ENCODE measurements at regions not wholly inside any gene's neighbourhood (a gene's known extent, or its start where the extent isn't known, plus 50 kb on each side); places are given as distances from the start of the nearest gene placed in this dataset.

GRCh38 chr2:36255863-36256262 is 99.7 kb upstream of the CRIM1 start:
- in situ Hi-C loops (cut with MboI): no loop called here
- CTCF ChIA-PET: no interaction called here

GRCh38 chr2:36253086-36253485 is 102.5 kb upstream of the CRIM1 start:
- H3K9me3 ChIP-seq (replicated peaks; ENCODE audit: control insufficient read depth, insufficient read depth, low read length): no peaks in the 10 kb centered on the region; the same call in 2 of the 3 replicates
- no peak for ATAC-seq
- H4K20me1 ChIP-seq (ENCODE audit: control insufficient read depth, insufficient read depth): no peaks in the 10 kb centered on the region
- no TSS peak for BruUV-seq (replicated peaks)
- in situ Hi-C loops (cut with MboI): no loop called here
- no peak for FAIRE-seq
- H3K36me3 ChIP-seq (ENCODE audit: control insufficient read depth in 2 of 2, insufficient read depth in 2 of 2, low read length in 1 of 2): no peaks in the 10 kb centered on the region
- RAD21 ChIA-PET (ENCODE audit: unreplicated experiment): no interaction called here
- H3K4me3 ChIP-seq: no peak overlapping the region
- no peak overlapping the region for H3K27ac ChIP-seq (ENCODE audit: control insufficient read depth, insufficient read depth)
- CTCF ChIA-PET: no interaction called here
- POLR2A ChIA-PET: interaction anchor here (1.1 kb wide), 1 partner anchor 63 kb away, joined by 3 read pairs; no protein-coding TSS in a partner anchor
- no peaks in the 10 kb centered on the region for H3K79me2 ChIP-seq (ENCODE audit: control insufficient read depth, insufficient read depth, low read length)
- SMC1A ChIA-PET (ENCODE audit: uncharacterized antibody, unreplicated experiment): interaction anchor here (1.2 to 1.6 kb wide), 2 partner anchors 13 to 18 kb away, joined by 3 read pairs; no protein-coding TSS in a partner anchor
- no peak overlapping the region for H2AFZ ChIP-seq (ENCODE audit: control insufficient read depth, low read depth, low read length)
- no peak overlapping the region for H3K9ac ChIP-seq (ENCODE audit: control insufficient read depth, insufficient read depth, low read length)
- 0 out of 4 replicates have a peak, but pooled peaks cover 0 to 2% of the 10 kb centered on the region in 2 experiments for H3K27me3 ChIP-seq (replicated peaks in 1 of 2; ENCODE audit: control insufficient read depth in 2 of 2, insufficient read depth in 2 of 2, low read length in 1 of 2)
- intact Hi-C loops (cut with micrococcal nuclease; ENCODE audit: unreplicated experiment): no loop called here
- no peak for TF ChIP-seq KAT2A (conservative IDR thresholded peaks at IDR 0.05; ENCODE audit: control insufficient read depth, low read depth, low read length)
- no peak for TF ChIP-seq POU2F2 (IDR thresholded peaks at IDR 0.05; ENCODE audit: borderline replicate concordance, low read depth, low read length)
- TF ChIP-seq IRF4 (IDR thresholded peaks at IDR 0.05; ENCODE audit: low read depth, low read length): no peak
- TF ChIP-seq, protein P1, sequence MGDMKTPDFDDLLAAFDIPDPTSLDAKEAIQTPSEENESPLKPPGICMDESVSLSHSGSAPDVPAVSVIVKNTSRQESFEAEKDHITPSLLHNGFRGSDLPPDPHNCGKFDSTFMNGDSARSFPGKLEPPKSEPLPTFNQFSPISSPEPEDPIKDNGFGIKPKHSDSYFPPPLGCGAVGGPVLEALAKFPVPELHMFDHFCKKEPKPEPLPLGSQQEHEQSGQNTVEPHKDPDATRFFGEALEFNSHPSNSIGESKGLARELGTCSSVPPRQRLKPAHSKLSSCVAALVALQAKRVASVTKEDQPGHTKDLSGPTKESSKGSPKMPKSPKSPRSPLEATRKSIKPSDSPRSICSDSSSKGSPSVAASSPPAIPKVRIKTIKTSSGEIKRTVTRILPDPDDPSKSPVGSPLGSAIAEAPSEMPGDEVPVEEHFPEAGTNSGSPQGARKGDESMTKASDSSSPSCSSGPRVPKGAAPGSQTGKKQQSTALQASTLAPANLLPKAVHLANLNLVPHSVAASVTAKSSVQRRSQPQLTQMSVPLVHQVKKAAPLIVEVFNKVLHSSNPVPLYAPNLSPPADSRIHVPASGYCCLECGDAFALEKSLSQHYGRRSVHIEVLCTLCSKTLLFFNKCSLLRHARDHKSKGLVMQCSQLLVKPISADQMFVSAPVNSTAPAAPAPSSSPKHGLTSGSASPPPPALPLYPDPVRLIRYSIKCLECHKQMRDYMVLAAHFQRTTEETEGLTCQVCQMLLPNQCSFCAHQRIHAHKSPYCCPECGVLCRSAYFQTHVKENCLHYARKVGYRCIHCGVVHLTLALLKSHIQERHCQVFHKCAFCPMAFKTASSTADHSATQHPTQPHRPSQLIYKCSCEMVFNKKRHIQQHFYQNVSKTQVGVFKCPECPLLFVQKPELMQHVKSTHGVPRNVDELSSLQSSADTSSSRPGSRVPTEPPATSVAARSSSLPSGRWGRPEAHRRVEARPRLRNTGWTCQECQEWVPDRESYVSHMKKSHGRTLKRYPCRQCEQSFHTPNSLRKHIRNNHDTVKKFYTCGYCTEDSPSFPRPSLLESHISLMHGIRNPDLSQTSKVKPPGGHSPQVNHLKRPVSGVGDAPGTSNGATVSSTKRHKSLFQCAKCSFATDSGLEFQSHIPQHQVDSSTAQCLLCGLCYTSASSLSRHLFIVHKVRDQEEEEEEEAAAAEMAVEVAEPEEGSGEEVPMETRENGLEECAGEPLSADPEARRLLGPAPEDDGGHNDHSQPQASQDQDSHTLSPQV (IDR thresholded peaks at IDR 0.05): no peak
- TF ChIP-seq, protein P2, sequence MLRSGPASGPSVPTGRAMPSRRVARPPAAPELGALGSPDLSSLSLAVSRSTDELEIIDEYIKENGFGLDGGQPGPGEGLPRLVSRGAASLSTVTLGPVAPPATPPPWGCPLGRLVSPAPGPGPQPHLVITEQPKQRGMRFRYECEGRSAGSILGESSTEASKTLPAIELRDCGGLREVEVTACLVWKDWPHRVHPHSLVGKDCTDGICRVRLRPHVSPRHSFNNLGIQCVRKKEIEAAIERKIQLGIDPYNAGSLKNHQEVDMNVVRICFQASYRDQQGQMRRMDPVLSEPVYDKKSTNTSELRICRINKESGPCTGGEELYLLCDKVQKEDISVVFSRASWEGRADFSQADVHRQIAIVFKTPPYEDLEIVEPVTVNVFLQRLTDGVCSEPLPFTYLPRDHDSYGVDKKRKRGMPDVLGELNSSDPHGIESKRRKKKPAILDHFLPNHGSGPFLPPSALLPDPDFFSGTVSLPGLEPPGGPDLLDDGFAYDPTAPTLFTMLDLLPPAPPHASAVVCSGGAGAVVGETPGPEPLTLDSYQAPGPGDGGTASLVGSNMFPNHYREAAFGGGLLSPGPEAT (IDR thresholded peaks at IDR 0.05; ENCODE audit: low read depth): no peak
- H3K4me2 ChIP-seq (ENCODE audit: control insufficient read depth, insufficient read depth): no peak overlapping the region
- DNase-seq (ENCODE audit: low read depth, low spot score): no peak
- 48% methylated on average over 5 of the region's 5 CpGs for WGBS (ENCODE audit: insufficient coverage, insufficient replicate concordance, low lambda C conversion rate, missing lambda C conversion rate)
- H3K4me1 ChIP-seq (ENCODE audit: control insufficient read depth, insufficient read depth, low read length): no peaks in the 10 kb centered on the region

More at GRCh38 chr2:36255863-36256262, 99.7 kb upstream of the CRIM1 start:
- 0 out of 4 replicates have a peak, but pooled peaks cover 0 to 2% of the 10 kb centered on the region in 2 experiments for H3K27me3 ChIP-seq (replicated peaks in 1 of 2; ENCODE audit: control insufficient read depth in 2 of 2, insufficient read depth in 2 of 2, low read length in 1 of 2)
- intact Hi-C loops (cut with micrococcal nuclease; ENCODE audit: unreplicated experiment): no loop called here
- ChIA-PET SMC1A (ENCODE audit: uncharacterized antibody, unreplicated experiment) (no interaction called here), POLR2A (no interaction called here), RAD21 (ENCODE audit: unreplicated experiment) (no interaction called here)
- H3K79me2 ChIP-seq (ENCODE audit: control insufficient read depth, insufficient read depth, low read length): no peaks in the 10 kb centered on the region
- H4K20me1 ChIP-seq (ENCODE audit: control insufficient read depth, insufficient read depth): no peaks in the 10 kb centered on the region
- no peak for FAIRE-seq
- TF ChIP-seq ETV6 (conservative IDR thresholded peaks at IDR 0.05 in 1 of 2, IDR thresholded peaks at IDR 0.05 in 1 of 2; ENCODE audit: borderline replicate concordance in 1 of 2, low read depth in 1 of 2): no peak
- H3K9me3 ChIP-seq (replicated peaks; ENCODE audit: control insufficient read depth, insufficient read depth, low read length): no peaks in the 10 kb centered on the region
- H3K9ac ChIP-seq (ENCODE audit: control insufficient read depth, insufficient read depth, low read length): no peak overlapping the region
- H2AFZ ChIP-seq (ENCODE audit: control insufficient read depth, low read depth, low read length): no peak overlapping the region
- H3K27ac ChIP-seq (ENCODE audit: control insufficient read depth, insufficient read depth): no peak overlapping the region
- no peak overlapping the region for H3K4me2 ChIP-seq (ENCODE audit: control insufficient read depth, insufficient read depth)
- H3K4me3 ChIP-seq: no peak overlapping the region
- no TSS peak for BruUV-seq (replicated peaks)
- no peaks in the 10 kb centered on the region for H3K4me1 ChIP-seq (ENCODE audit: control insufficient read depth, insufficient read depth, low read length)
- 48% methylated on average over 3 of the region's 3 CpGs for WGBS (ENCODE audit: insufficient coverage, insufficient replicate concordance, low lambda C conversion rate, missing lambda C conversion rate)
- ATAC-seq: no peak
- no peaks in the 10 kb centered on the region for H3K36me3 ChIP-seq (ENCODE audit: control insufficient read depth in 2 of 2, insufficient read depth in 2 of 2, low read length in 1 of 2)
- no peak for DNase-seq (ENCODE audit: low read depth, low spot score)

All from GM12878 (cell line).